ENCODE measurements at regions not wholly inside any gene's neighbourhood (a gene's known extent, or its start where the extent isn't known, plus 50 kb on each side); places are given as distances from the start of the nearest gene placed in this dataset.

- H3K9me3 Mint-ChIP-seq, result peaks cover 23% of the 10 kb centered on the region
- no peak overlapping the region for H3K4me3 Mint-ChIP-seq
- no peak for TF ChIP-seq CTCF (conservative IDR thresholded peaks at IDR 0.05)
- H3K4me1 Mint-ChIP-seq, result peaks cover 21% of the 10 kb centered on the region
- peaks cover 19% of the 10 kb centered on the region for H3K9me3 ChIP-seq (ENCODE audit: control insufficient read depth, low read length)
- peaks cover 3% of the 10 kb centered on the region for H3K4me1 ChIP-seq (ENCODE audit: control insufficient read depth, insufficient read depth, low read length)
- peaks cover 56% of the 10 kb centered on the region for H3K27me3 ChIP-seq (ENCODE audit: control insufficient read depth, insufficient read depth, low read length, poor library complexity, severe bottlenecking)
- no peak overlapping the region for H3K27ac Mint-ChIP-seq
- DNase-seq, result peak; percentile 12
- H3K36me3 ChIP-seq (ENCODE audit: control insufficient read depth, insufficient read depth, low read length), result no peaks in the 10 kb centered on the region
- no peak overlapping the region for H3K9ac ChIP-seq (ENCODE audit: extremely low read depth, low read length, poor library complexity, severe bottlenecking)
- H3K36me3 Mint-ChIP-seq (ENCODE audit: low read depth), result no peaks in the 10 kb centered on the region
- no peak overlapping the region for H3K27ac ChIP-seq (ENCODE audit: low read depth, low read length)
- peaks cover 28% of the 10 kb centered on the region for H3K27me3 Mint-ChIP-seq (ENCODE audit: insufficient read depth)
- no peak overlapping the region for H3K4me3 ChIP-seq (ENCODE audit: low read length)
- 89 to 98% methylated on average over 5 to 8 of the region's 8 CpGs for WGBS, 2 experiments (ENCODE audit: insufficient coverage in 1 of 2, insufficient read length in 1 of 2)
These were observed 291.1 kb downstream of the PTPRU start for GRCh38 chr1:29527314-29528004.

GRCh38 chr1:29525941-29526340 lies 289.6 kb downstream of the PTPRU start:
- H3K27ac Mint-ChIP-seq, result no peak overlapping the region
- WGBS, 2 experiments (ENCODE audit: insufficient coverage in 1 of 2, insufficient read length in 1 of 2), result 92% methylated on average over 6 to 7 of the region's 7 CpGs

GRCh38 chr1:29524285-29525065 lies 288.2 kb downstream of the PTPRU start:
- peaks cover 9% of the 10 kb centered on the region for H3K9me3 ChIP-seq (ENCODE audit: control insufficient read depth, low read length)
- H3K27ac ChIP-seq (ENCODE audit: low read depth, low read length), result no peak overlapping the region
- Mint-ChIP-seq H3K4me3 (no peak overlapping the region), H3K4me1 (peaks cover 28% of the 10 kb centered on the region), H3K36me3 (ENCODE audit: low read depth) (no peaks in the 10 kb centered on the region), H3K9me3 (peaks cover 9% of the 10 kb centered on the region), H3K27ac (no peak overlapping the region), H3K27me3 (ENCODE audit: insufficient read depth) (peaks cover 37% of the 10 kb centered on the region)
- peaks cover 72% of the 10 kb centered on the region for H3K27me3 ChIP-seq (ENCODE audit: control insufficient read depth, insufficient read depth, low read length, poor library complexity, severe bottlenecking)
- H3K36me3 ChIP-seq (ENCODE audit: control insufficient read depth, insufficient read depth, low read length), result no peaks in the 10 kb centered on the region
- H3K4me3 ChIP-seq (ENCODE audit: low read length), result no peak overlapping the region
- WGBS, 2 experiments (ENCODE audit: insufficient coverage in 1 of 2, insufficient read length in 1 of 2), result 83 to 92% methylated on average over 14 to 21 of the region's 23 CpGs
- H3K4me1 ChIP-seq (ENCODE audit: control insufficient read depth, insufficient read depth, low read length), result peaks cover 3% of the 10 kb centered on the region
- DNase-seq, result peak; percentile 33
- TF ChIP-seq CTCF (conservative IDR thresholded peaks at IDR 0.05), result no peak
- H3K9ac ChIP-seq (ENCODE audit: extremely low read depth, low read length, poor library complexity, severe bottlenecking), result no peak overlapping the region

More at GRCh38 chr1:29525941-29526340, 289.6 kb downstream of the PTPRU start:
- no peak for TF ChIP-seq CTCF (conservative IDR thresholded peaks at IDR 0.05)
- H3K4me1 Mint-ChIP-seq, result peaks cover 28% of the 10 kb centered on the region
- H3K27ac ChIP-seq (ENCODE audit: low read depth, low read length), result no peak overlapping the region
- H3K9me3 Mint-ChIP-seq, result peaks cover 23% of the 10 kb centered on the region
- H3K4me3 Mint-ChIP-seq, result no peak overlapping the region
- H3K27me3 Mint-ChIP-seq (ENCODE audit: insufficient read depth), result peaks cover 28% of the 10 kb centered on the region
- no peak overlapping the region for H3K9ac ChIP-seq (ENCODE audit: extremely low read depth, low read length, poor library complexity, severe bottlenecking)
- H3K36me3 Mint-ChIP-seq (ENCODE audit: low read depth), result no peaks in the 10 kb centered on the region
- H3K4me3 ChIP-seq (ENCODE audit: low read length), result no peak overlapping the region
- H3K4me1 ChIP-seq (ENCODE audit: control insufficient read depth, insufficient read depth, low read length), result peaks cover 3% of the 10 kb centered on the region
- H3K36me3 ChIP-seq (ENCODE audit: control insufficient read depth, insufficient read depth, low read length), result no peaks in the 10 kb centered on the region
- no peak for DNase-seq
- peaks cover 19% of the 10 kb centered on the region for H3K9me3 ChIP-seq (ENCODE audit: control insufficient read depth, low read length)
- peaks cover 57% of the 10 kb centered on the region for H3K27me3 ChIP-seq (ENCODE audit: control insufficient read depth, insufficient read depth, low read length, poor library complexity, severe bottlenecking)

Measured in endodermal cell (in vitro differentiated cells).